Caki2 (cell line): ENCODE measurements at regions not wholly inside any gene's neighbourhood (a gene's known extent, or its start where the extent isn't known, plus 50 kb on each side); places are given as distances from the start of the nearest gene placed in this dataset.

Source experiments
- DNase-seq: peaks from one replicate; pipeline ENCODE4 v3.0.0-alpha.2; 2015; ENCODE audit warnings: low read depth
- in situ Hi-C: cut with HindIII; loops from 2 replicates; pipeline ENCODE4 v1.10.0; 2016; ENCODE audit warnings: low sequenced_read_pairs, low pct_unique_long_range_greater_than_20kb, mixed read lengths

- DNase-seq = no peak
- in situ Hi-C loops = no loop called here
Measured at GRCh38 chr6:50661636-50662035, 51.7 kb upstream of the TFAP2D start.
